NCI-H774 (cell line): ENCODE measurements at regions not wholly inside any gene's neighbourhood (a gene's known extent, or its start where the extent isn't known, plus 50 kb on each side); places are given as distances from the start of the nearest gene placed in this dataset.

Source experiments
- DNase-seq: peaks from one replicate; lab custom pipeline; 2025; lab: John Stamatoyannopoulos, UW

DNA sequence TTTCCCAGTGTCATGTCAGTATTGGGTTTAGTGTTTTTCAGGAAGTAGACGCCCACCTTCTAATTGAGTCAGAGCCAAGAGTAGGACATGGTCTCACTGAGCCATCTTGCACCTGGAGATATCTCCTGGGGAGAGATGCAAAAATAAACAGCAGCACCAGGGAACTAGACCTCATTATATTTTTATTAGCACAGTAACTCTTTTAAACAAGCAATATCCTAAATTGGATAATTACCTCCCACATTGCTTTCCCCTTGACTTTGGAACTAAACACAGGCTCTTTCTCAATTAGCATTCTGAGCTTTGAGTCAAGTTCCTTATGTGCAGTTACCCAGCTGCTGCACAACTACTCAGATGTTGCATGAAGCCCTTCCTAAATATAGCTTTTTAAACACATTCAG, 175.4 kb downstream of the IBTK start:
- peak; percentile 98 for DNase-seq

DNA sequence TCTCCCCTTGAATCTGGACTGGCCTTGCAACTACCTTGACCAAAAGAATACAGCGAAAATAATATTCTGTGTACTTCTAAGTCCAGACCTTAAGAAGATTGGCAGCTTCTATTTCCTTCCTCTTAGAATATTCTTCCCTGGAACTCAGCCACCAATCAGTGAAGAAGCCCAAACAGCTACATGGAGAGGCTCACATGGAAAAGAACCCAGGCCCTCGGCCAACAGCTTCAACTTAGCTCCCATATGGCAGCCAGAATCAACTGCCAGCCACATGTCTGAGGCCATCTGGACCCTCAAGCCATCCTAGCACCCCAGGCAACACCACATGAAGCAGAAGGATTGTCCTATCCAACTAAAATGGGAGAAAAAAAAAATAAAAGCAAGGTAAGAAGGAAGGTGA, 178.8 kb downstream of the IBTK start:
- no peak for DNase-seq

DNA sequence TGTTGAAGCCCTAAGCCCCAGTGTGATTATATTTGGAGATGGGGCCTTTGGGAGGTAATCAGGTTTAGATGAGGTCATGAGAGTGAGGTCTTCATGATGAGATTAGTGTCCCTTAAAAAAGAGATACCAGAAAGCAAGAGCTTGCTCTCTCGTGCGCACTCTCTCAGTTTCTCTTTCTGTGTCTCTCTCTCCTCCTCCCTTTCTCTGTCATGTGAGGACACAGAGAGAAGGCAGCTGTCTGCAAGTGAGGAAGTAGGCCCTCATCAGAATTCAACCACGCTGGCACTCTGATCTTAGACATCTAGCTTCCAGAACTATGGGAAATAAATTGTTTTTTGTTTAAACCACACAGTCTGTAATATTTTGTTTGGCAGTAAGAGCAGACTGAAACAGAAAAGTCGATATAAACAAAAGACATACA, 180.5 kb downstream of the IBTK start:
- DNase-seq: no peak

DNA sequence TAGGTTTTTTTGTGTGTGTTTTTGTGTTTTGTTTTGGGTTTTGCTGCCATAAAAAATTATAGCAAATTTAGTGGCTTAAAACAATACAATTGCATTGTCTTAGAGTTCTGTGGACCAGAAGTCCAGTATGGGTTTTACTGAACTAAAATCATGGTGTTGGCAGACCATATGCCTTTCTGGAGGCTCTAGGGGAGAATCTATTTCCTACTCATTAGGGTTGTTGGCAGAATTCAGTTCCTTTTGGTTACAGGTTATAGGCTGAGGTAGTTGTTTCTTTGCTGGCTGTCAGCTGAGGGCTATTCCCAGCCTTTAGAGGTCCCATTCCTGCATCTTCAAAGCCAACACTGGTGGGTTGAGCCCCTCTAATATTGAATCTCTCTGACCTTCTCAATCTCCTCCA, 181.3 kb downstream of the IBTK start:
- DNase-seq: no peak

DNA sequence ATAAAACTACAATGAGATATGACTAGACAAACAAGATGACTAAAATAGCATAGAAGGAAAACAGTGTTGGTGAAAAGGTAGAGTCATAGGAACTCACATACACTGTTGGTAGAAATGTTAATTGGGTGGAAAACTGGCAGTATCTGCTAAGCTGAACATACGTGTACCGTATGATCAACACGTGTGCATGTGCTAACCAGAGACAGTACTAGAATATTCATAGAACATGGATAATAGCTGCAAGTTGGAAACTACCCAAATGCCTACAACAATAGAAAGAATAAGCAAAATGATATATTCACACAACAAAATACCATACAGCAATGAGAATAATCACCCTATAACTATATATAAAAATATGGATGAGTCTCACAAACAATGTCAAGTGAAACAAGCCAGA, 184.0 kb downstream of the IBTK start:
- DNase-seq: no peak

DNA sequence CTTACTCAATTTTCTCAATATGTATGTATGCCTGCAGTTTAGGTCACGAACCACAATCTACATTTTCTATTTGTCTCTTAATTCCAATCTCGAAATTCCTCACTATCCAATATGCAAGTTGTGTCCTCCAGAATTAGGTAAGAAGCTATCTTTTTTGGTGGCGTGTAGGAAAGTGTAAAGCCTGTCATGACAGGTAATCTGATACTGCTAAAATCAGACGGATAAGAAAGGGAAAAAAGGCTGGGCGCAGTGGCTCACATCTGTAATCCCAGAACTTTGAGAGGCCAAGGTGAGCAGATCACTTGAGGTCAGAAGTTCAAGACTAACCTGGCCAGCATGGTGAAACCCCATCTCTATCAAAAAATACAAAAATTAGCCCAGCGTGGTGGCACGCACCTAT, 185.3 kb downstream of the IBTK start:
- no peak for DNase-seq

DNA sequence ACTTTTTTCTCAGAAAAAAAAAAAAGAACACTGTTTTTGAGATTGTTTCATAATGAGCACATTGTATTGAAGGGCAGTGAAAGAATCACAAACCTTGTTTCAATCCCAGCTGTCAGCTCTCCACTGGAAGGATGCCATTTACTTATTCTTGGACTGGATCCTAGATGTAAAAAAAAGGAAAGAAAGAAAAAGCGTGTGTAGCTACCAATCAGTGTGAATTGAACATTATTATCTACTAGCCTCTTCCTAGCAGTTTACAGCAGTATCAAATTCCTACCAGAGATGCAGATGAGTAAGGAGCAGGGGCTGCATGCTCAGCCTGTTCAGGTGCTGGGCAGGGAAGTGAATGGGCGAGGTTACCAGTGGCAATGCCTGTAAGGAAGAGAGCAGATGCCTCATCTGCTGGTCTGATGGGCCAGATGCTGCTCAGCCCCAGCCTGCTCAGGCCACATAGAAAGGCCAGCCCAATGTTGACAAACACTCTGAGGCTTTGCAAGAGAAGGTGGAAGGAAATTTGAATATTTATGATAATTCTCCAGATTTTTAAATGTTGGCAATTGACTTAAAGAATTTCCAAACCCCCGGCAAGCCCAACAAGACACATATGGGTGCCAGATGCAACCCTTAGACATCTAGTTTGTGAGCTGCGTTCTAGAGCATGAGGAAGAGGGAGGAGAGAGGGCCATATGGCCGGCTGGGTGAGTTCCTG, 189.5 kb downstream of the IBTK start:
- peak; percentile 58 for DNase-seq

DNA sequence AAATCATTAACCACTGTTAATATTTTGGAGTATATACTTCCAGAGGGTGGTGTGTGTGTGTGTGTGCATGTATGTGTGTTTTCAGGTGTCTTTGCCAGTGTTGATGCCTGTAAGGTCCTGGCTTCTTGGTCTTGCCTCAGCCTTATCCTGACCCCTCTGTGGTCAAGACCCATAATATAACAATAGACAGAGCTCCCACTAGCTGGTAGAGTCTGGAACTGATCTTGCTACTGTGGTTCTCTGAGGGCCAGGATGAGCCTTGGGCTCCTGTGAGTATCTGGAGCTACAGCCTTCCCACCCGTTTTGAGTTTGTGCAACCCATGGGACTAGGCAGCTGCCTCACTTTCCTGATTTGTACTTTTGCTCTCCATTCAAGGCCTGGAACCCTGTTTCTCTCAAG, 191.0 kb downstream of the IBTK start:
- DNase-seq: no peak

DNA sequence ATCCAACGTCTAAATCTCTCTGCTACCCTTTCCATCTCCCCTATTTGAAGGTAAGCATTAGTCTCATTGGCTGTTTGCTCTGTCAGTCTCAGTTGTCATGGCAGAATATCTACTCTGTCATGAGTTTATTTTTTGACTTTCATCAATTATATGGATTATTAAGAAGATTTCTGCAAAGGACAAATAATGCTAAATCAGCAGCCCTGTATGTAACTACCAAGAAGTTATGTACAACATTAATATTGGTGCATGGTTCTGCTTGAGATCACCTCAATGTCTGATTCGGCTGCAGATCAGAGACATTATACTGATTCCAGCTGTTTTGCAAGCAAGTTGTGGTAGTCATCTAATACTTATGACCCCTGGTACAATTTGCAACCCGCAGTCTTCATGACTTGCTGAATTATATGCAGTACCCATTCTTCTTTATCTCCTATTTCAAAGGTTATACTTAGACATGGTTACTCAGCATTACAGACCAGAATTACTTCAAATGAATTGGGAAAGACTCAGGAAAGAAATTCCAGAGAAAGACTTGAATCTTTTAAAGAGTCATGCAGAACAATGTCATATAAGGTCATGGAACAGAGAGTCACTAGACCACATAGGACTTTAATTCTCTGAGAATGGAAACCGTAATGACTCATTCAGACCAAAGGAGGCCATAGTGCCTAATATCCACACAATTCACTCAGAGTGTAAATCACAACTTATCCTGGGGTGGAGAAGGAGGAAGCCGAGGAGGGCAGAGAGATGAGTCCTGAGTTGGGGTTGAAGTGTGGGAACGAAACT, 201.4 kb downstream of the IBTK start:
- no peak for DNase-seq

DNA sequence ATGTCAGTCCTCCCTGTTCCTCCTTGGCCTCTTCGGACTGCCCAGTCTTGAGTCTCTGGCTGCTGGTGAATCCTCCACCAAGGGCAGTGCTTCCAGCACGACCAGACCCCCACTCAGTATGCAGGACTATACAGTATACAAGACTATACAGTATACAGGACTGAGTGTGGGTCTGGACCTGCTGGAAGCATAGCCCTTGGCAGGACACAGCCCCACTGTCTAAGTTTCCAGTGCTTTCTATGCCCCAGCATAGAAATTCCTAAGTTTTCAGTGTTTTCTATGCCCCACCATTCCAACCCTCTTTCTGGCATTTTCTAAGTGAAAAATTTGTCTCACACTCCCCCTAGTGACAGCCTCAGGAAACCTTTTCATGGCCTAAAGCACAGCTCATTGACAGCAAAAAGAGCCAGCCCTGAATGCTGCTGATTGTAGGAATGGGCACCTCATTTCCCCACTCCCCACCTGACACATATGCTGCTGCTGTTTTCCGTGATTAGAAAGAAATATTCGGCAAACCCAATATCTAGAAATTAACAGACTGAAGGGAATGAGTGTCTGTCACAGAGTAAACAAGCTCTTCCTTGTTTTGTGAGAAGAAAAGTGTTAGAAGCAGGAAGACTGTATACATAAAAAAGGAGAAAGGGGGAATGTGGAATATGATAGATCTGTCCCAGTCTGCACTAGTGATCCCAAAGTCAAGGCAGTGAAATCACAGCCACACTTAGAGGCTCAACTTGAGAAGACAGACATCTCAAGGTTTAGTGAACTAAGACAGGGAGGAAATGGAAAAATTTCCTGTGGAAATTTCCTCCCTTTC, 206.9 kb downstream of the IBTK start:
- DNase-seq: peak; percentile 64

DNA sequence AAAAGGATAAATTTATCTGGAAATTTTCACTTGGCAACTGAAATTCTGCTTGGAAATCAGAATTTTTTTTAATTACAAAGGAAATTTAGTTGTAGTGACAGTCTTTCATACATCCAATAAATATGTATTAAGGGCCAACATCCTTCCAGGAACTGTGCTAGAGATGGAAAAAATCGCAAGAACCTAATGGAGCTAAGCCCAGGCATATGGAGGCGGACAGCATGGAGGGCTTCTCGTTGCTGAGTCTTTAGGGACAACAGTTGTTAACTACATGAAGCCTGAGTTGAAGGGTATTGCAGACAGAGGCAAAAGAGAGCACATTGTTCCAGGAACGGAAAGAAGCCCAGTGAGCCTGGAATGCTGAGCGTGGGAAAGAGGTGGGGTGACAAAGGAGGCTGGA, 208.9 kb downstream of the IBTK start:
- no peak for DNase-seq

DNA sequence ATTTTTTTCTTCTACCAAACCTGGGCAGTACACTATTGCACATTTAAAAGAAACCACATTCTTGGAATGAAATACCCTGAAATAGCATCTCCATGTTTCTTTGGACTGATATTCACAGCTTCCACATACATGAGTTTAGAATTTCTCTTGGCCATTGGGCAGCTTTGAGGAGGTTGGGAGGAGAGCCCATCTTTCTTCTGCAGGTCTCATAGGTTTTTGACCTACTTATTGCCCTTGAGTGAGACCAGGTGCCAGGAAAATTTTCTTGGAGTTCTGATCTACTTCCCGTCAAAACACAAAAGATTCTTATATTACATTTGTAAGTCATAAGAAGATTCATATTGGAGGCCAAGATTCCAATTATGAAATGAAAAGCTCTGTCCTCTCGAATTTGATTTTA, 212.0 kb downstream of the IBTK start:
- no peak for DNase-seq

DNA sequence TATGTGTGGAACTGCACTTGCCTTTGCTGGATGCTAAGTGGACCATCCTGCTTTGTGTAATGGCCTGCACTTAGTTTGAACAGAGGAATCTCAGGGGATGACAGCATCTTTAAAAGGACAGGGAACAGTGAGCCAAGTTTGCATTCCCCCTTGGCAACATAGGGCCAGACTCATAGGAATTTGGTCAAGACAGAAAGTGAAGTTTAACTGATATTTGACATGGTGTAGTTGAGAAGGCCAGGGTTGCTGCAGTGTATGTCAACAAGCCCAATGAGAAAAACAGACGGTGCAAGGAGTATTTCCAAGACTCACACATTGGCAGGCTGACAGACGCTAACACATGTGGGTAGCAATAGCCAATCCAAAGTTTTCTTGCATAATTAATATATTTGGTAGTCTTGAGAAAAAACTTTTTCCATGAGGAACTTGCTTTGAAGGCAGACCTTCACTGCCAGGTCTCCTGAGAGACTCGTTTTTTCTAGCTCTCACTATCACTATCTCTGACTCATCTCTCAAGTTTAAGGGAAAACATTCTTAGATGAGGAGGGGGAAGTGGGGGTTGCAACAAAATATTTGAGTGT, 213.8 kb downstream of the IBTK start:
- no peak for DNase-seq

DNA sequence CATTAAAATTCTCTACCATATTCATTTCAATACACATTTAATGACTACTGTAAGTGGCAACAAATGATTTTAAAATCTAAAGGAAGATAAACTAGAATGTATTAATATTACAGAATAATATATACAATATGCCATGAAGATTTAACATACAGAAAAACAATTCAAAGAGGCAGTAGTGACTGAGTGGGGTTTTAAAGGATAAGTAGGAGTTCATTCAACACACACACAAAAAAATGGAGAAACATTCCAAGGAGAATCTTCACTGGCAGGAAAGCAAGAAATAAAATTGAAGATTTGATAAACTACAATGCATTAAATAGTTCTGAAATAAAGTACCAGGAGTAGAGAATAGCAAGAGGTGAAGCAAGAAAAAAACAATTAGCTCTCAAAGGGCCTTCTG, 215.1 kb downstream of the IBTK start:
- DNase-seq: no peak

DNA sequence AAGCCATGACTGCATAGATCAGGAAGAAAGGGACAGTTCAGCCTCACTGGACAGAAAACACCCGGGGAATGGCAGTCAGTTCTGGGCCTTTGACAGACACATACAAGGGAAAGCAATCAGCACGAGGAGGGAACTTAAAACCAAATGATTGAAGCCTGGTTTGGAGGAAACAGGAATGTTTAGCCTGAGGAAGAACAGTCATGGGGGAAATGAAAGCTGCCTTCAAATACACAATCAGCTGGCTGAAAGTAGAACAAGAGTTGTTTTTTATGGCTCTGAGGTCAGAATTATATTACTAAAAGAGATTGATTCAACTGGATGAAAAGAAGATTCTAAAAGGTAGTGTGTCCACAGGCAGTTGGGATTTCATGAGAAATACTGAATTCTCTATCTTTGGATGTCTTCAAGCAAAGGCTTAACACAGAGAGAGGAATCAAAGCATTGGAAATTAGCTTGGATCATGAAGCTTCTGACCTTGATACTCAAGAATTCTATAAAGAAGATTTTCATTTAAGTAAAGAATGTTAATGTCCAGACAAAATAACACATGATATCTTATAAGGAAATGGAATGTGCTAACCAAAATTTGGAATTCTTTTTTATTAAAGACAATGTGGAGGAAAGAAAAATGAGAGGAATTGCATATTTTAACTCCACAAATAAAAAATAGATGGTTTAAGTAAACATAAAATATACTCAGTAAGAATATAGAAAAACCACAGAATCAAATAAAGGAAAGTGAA, 216.6 kb downstream of the IBTK start:
- DNase-seq: no peak

DNA sequence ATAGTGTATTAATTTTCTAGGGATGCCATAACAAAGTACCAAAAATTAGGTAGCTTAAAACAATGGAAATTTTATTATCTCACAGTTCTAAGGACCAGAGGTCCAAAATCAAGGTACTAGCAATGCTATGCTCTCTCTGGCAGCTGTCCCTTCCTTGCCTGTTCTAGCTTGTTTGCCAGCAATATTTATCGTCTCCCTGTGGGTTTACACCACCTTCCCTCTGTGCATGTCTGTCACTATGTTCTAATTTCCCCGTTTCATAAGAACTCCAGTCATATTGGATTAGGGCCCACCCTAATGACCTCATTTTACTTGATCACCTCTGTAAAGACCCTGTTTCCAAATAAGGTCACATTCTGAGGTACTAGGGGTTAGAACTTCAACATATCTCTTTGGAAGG, 217.2 kb downstream of the IBTK start:
- DNase-seq: no peak

DNA sequence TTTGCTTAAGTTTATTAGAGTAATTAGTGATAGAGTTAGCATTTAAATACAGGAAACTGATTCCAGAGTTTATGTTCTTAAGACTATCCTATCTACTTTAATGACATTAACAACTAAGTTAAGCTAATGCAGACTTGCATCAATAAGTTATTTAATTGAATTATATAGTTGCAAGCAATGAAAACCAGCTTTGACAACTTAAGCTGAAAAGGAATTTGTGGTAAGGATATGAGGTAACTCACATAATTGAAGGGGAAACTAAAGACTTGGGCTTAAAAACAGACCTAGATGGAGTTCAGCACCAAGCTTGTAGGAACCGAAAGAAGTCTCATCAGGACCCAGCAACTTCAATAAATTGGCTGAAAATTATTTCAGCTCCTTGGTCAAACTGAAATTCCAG, 222.3 kb downstream of the IBTK start:
- no peak for DNase-seq

DNA sequence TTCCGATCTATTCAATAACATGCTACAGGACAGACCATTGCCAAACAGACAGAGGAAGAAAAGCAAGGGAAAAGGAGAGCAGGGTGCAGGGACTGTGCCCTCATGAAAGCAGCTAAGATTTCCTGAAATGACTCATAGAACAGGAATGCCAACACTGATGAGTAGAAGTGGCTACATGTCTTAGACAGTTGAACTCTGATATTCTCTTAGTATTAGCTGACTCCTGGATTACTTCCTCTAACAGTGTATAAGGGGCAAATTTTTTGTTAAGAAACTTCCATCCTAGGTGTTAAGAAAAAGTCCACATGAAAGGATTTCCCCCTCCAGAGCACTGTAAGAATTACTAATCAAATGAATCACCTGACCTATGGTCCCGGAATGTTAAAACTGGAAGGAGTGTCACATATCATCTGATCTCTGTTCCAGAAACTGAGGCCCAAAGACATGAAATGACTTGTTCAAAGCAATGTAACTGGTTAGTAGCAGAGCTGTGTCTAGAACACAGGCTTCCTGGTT, 224.9 kb downstream of the IBTK start:
- DNase-seq: no peak

DNA sequence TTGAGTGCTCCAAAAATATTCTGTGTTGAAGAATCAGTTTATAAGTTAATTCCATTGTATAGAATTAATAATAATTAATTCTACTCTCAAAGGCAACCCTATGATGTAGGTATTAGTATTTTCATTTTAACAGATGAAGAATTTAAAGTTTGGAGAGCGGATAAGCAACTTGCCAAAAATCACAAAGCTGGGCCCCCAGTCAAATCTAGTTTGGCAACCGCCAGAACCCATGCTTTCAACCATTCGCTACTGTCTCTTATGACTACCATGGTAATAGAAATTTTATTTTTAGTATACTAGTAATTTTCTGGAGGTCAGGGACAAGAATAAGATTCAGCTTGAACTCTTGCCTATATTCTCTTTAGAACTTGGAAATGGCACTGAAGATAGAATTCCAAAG, 229.8 kb downstream of the IBTK start:
- DNase-seq: no peak

DNA sequence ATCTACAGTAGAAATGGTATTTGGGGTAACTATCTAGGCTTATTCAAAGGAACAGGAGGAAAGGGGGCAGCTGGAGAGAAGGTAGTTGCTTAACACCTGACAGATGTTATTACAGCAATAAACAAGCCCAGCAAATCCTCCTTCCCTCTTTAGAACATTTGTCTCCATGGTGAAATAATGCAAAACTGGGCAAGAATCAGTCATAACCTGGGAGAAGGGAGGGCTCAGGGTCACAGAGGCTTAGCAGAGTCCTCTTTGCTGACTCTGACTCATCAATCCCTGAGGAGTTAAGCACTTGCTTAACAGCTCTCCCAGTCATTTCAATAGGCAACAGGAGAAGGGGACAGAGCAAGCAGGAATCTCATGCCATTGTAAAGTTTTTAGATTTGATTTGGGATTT, 230.3 kb downstream of the IBTK start:
- no peak for DNase-seq

DNA sequence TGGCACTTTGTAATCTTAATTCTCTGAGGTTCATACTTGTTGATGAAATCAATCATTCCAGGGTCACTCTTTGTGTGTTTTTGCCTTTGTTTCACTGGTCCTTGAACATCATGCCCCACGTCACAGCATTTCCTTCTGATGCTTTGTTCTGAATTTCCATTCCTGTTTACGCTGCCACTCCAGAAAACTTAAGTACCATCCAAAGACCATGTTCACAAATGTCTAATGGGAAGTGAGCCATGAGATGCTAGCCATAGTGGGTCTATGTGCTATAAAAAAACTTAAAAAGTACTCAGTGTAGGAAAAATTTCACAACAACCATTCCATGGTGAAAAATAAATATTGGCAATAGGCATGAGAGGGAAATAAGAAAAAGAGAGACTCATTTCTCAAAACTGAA, 232.0 kb downstream of the IBTK start:
- DNase-seq: no peak

DNA sequence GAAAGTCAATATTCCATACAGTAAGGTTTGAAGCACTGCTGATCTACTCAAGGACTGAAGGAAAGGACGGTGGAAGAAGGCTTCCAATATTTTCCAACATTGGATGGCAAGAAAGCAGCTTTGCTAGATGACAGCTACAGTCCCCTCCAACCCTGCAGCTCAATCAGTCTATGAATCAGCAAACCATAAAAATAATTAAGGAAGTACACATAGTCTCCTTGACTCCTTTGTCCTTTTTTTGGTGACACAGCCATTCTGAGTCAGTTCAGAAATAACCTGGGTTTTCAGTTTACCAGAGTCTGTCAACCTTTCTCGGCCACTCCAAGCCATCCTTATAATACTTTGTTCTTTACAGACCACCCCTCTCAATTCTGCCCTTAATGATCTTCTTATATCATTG, 232.5 kb downstream of the IBTK start:
- no peak for DNase-seq
